Breast epithelium (tissue), 4 donors: ENCODE measurements at regions not wholly inside any gene's neighbourhood (a gene's known extent, or its start where the extent isn't known, plus 50 kb on each side); places are given as distances from the start of the nearest gene placed in this dataset.

ENCODE experiments used
- DNase-seq, 2 donors: peaks; one replicate each; pipeline ENCODE4 v3.0.0-alpha.2; 2019; ENCODE audit warnings: low spot score in 2 of 2
- H3K27ac ChIP-seq, 2 donors: fragments of 200-600 bp; sonication (generic) in 1 of 2; one replicate each; pipeline ENCODE4 v1.5.1; 2016 to 2019; ENCODE audit warnings: mild to moderate bottlenecking in 1 of 2
- H3K27me3 ChIP-seq, 2 donors: fragments of 200-600 bp; sonication (generic) in 1 of 2; one replicate each; pipeline versions ENCODE4 v1.5.1 to v1.6.0; 2017 to 2019; ENCODE audit warnings: control low read depth in 1 of 2, mild to moderate bottlenecking in 1 of 2
- H3K36me3 ChIP-seq: fragments of 200-600 bp; one replicate; pipeline ENCODE4 v1.5.1; 2019
- H3K4me1 ChIP-seq, 2 donors: fragments of 200-600 bp; sonication (generic); one replicate each; pipeline ENCODE4 v1.5.1; 2016 to 2019; ENCODE audit warnings: control low read depth in 1 of 2
- H3K4me3 ChIP-seq, 3 donors: fragments of 200-600 bp; sonication (generic); 1 replicate in 2 of 3; 2 replicates in 1 of 3; pipeline ENCODE4 v1.5.1; 2016 to 2019; ENCODE audit warnings: mild to moderate bottlenecking in 3 of 3, moderate library complexity in 2 of 3
- H3K9me3 ChIP-seq, 2 donors: fragments of 200-600 bp; sonication (generic) in 1 of 2; one replicate each; pipeline ENCODE4 v1.5.1; 2016 to 2019; ENCODE audit warnings: control low read depth in 1 of 2
- POLR2A ChIP-seq: fragments of 450-650 bp; IDR thresholded peaks from one replicate; pipeline ENCODE4 v1.6.1; 2016; ENCODE audit warnings: antibody characterized with exemption, mild to moderate bottlenecking, moderate library complexity
- POLR2AphosphoS5 ChIP-seq, 3 donors: sonication (generic); formaldehyde crosslinking; IDR thresholded peaks; one replicate each; pipeline ENCODE4 v1.6.1; 2017; ENCODE audit warnings: antibody characterized with exemption in 3 of 3
- intact Hi-C: fragments of 100-400 bp; cut with DNase I; formaldehyde crosslinking; loops from one replicate; pipeline ENCODE4 v1.15.1; 2023; ENCODE audit warnings: low total_unique reads
- TF ChIP-seq, protein P1 (sequence below), 3 donors: fragments of 450-650 bp; IDR thresholded peaks; one replicate each; pipeline ENCODE4 v1.5.1; 2016 to 2017; ENCODE audit warnings: antibody characterized with exemption in 3 of 3, mild to moderate bottlenecking in 3 of 3, moderate library complexity in 3 of 3

DNA sequence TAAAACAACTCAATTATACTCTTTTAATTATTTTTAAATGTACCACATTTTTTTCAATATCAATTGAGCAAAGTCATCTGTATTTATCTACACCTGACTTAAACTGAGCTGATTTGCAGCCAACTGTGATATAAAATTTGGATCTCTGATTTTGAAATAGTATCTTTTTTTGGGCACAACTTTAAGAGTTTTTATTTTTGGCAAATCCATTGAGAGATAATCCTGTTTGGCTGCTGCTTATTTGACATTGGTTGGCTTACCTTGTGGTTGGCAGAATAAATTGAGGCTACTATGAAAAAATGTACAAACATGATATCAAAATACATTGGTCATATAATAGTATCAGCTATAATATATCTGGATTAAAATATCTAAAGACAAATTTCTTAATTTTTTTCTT is 656.0 kb upstream of the NDST4 start:
- Histone ChIP-seq H3K27ac (no peak overlapping the region), H3K4me3 (no peak overlapping the region), H3K27me3 (no peaks in the 10 kb centered on the region), H3K9me3 (no peaks in the 10 kb centered on the region), H3K36me3 (no peaks in the 10 kb centered on the region), H3K4me1 (no peaks in the 10 kb centered on the region)
- TF ChIP-seq, protein P1, sequence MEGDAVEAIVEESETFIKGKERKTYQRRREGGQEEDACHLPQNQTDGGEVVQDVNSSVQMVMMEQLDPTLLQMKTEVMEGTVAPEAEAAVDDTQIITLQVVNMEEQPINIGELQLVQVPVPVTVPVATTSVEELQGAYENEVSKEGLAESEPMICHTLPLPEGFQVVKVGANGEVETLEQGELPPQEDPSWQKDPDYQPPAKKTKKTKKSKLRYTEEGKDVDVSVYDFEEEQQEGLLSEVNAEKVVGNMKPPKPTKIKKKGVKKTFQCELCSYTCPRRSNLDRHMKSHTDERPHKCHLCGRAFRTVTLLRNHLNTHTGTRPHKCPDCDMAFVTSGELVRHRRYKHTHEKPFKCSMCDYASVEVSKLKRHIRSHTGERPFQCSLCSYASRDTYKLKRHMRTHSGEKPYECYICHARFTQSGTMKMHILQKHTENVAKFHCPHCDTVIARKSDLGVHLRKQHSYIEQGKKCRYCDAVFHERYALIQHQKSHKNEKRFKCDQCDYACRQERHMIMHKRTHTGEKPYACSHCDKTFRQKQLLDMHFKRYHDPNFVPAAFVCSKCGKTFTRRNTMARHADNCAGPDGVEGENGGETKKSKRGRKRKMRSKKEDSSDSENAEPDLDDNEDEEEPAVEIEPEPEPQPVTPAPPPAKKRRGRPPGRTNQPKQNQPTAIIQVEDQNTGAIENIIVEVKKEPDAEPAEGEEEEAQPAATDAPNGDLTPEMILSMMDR (IDR thresholded peaks at IDR 0.05): no peak
- no peak for TF ChIP-seq POLR2AphosphoS5 (IDR thresholded peaks at IDR 0.05)
- no peak for TF ChIP-seq POLR2A
- intact Hi-C loops: loop anchor here (10.0 kb wide), 1 partner anchor 1095 kb away; no protein-coding TSS in a partner anchor
- no peak for DNase-seq

DNA sequence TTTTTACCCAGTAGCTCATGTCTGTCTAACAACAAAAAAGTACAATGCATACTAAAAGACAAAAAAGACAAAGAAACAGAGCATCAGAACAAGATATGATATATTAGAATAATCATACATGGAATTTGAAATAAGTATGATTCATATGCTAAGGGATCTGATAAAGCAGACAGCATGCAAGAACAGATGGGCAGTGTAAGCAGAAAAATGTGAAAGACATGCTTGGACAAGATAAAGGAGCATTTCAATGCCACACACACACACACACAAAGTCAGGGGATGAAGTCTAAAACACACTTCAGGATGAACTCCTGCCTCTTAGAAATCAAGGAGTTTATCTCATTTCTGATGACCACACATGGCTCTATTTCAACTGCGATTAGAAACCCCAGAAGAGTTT is 649.6 kb upstream of the NDST4 start:
- no peaks in the 10 kb centered on the region for H3K4me1 ChIP-seq
- intact Hi-C loops: loop anchor here (10.0 kb wide), 1 partner anchor 1102 kb away; no protein-coding TSS in a partner anchor
- no peaks in the 10 kb centered on the region for H3K36me3 ChIP-seq
- DNase-seq: no peak
- H3K9me3 ChIP-seq: no peaks in the 10 kb centered on the region
- no peak overlapping the region for H3K4me3 ChIP-seq
- TF ChIP-seq, protein P1 (IDR thresholded peaks at IDR 0.05): no peak
- TF ChIP-seq POLR2A: no peak
- TF ChIP-seq POLR2AphosphoS5 (IDR thresholded peaks at IDR 0.05): no peak
- no peak overlapping the region for H3K27ac ChIP-seq
- no peaks in the 10 kb centered on the region for H3K27me3 ChIP-seq

DNA sequence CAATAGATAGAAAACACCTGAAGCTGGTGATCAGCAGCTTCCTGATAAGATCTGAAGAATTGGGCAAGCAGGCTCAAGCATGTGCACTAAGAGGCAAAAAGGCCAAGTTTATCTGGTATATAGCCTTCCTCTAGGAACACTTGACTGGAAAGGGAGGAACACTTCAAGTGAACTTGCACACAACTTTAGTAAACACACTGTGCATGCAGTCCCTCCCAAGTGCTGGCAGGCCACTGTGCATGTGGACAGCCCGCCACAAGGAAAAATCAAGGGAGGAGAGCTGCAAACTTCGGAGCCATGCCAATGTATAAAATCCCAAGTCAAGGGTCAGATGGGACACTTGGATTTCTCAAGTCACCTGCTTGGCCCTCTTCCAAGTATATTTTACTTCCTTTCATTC is 645.8 kb upstream of the NDST4 start:
- TF ChIP-seq, protein P1 (IDR thresholded peaks at IDR 0.05): no peak
- TF ChIP-seq POLR2A (no peak), POLR2AphosphoS5 (IDR thresholded peaks at IDR 0.05) (no peak)
- H3K27me3 ChIP-seq: no peaks in the 10 kb centered on the region
- H3K36me3 ChIP-seq: no peaks in the 10 kb centered on the region
- DNase-seq: no peak
- H3K9me3 ChIP-seq: peaks cover 0 to 2% of the 10 kb centered on the region in 2 donors
- intact Hi-C loops: no loop called here
- H3K4me3 ChIP-seq: no peak overlapping the region
- no peaks in the 10 kb centered on the region for H3K4me1 ChIP-seq
- no peak overlapping the region for H3K27ac ChIP-seq

DNA sequence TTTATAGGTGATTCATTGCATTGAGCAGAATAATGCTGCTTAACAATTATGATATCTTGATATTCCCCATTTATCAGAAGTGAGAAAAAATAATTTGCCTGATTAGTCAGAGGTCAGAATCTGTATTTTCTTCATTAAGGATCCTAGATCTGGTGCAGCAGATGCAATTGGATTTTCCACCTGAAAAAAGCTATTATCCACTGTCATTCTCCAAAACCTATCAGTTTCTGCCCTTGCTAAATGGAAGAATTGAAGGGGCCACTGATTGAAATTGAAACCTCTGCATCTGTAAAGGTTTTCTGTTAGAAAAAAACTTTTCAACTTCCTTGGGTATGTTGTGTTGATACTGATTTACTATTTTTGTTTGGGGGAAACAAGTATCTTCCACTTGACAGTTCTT is 636.0 kb upstream of the NDST4 start:
- no peak for DNase-seq
- no peaks in the 10 kb centered on the region for H3K27me3 ChIP-seq
- H3K4me1 ChIP-seq: no peaks in the 10 kb centered on the region
- peaks cover 0 to 4% of the 10 kb centered on the region in 2 donors for H3K9me3 ChIP-seq
- H3K36me3 ChIP-seq: no peaks in the 10 kb centered on the region
- TF ChIP-seq POLR2AphosphoS5 (IDR thresholded peaks at IDR 0.05) (no peak), POLR2A (no peak)
- TF ChIP-seq, protein P1 (IDR thresholded peaks at IDR 0.05): no peak
- intact Hi-C loops: no loop called here
- no peak overlapping the region for H3K4me3 ChIP-seq
- no peak overlapping the region for H3K27ac ChIP-seq

DNA sequence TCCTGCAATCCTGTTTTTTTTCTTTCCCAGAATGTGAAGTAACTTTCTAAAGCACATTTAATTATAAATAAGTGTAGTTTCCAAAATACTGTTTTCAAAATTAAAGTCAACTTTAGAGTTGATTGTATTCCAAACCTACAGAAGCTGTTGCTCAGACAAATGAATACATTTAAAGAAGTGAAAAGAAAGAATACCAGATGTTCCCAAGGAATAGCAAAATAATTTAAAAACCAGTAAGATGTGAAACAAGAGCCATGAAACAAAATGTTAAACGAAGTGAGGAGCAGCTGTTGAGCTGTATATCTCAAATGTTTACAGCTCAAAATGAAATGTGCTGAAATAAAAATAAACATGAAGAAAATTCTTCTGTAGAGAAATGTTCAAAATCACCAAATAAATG is 627.4 kb upstream of the NDST4 start:
- Histone ChIP-seq H3K9me3 (no peaks in the 10 kb centered on the region), H3K27ac (no peak overlapping the region), H3K4me3 (no peak overlapping the region), H3K36me3 (no peaks in the 10 kb centered on the region), H3K4me1 (no peaks in the 10 kb centered on the region), H3K27me3 (no peaks in the 10 kb centered on the region)
- no peak for DNase-seq
- TF ChIP-seq POLR2A: no peak
- intact Hi-C loops: no loop called here

DNA sequence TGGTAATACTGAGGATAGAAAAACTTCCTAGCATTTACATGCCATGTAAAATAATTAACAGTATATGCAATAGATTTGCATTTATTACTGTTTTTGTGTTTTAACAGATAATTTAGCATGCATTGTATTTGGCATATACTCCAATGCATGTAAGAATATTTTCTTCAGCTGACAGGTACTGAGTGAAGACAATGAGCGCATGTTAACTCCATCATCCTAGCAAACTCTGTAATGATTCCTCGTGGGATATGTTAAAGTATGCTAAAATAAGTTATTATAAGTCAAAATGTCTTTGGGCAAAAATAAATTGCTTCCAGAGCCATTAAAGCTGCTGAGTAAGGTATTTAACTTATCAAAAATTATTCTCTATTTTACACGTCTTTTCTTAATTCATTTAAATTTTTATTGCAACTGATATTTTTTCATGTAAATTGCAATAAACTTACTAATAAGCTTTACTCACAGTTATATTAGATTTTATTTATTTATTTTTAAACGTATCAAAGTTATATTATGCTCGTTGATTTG is 616.4 kb upstream of the NDST4 start:
- Histone ChIP-seq H3K27me3 (no peaks in the 10 kb centered on the region), H3K4me1 (no peaks in the 10 kb centered on the region), H3K4me3 (no peak overlapping the region), H3K9me3 (no peaks in the 10 kb centered on the region), H3K36me3 (no peaks in the 10 kb centered on the region), H3K27ac (no peak overlapping the region)
- no peak for DNase-seq
- TF ChIP-seq POLR2A: no peak
- TF ChIP-seq, protein P1 (IDR thresholded peaks at IDR 0.05): no peak
- TF ChIP-seq POLR2AphosphoS5 (IDR thresholded peaks at IDR 0.05): no peak
- intact Hi-C loops: no loop called here
